ENCODE measurements at regions not wholly inside any gene's neighbourhood (a gene's known extent, or its start where the extent isn't known, plus 50 kb on each side); places are given as distances from the start of the nearest gene placed in this dataset.
"Not testable (repeated sequence)": the region's sequence is repeated elsewhere in the genome, so short reads cannot be mapped to it uniquely, and the experiment has no call there.

DNA sequence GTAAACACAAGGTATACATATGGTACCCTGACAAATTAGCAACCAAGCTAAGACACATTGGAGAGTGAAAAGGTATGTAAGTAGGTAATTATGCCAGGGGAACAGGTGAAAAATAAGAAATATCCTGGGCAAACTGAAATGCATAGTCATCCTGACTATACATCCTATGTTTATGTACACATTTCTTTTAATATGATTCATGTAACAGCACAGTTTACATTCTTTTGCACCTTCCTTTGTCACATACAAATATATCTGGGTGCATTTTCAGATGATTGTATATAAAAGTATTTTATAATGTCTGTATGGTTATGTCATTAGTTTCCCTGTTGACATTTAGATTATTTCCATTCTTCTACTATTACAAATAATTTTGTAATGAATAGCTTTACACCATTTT is 1146.9 kb downstream of the EFNA5 start:
- no peak for DNase-seq

DNA sequence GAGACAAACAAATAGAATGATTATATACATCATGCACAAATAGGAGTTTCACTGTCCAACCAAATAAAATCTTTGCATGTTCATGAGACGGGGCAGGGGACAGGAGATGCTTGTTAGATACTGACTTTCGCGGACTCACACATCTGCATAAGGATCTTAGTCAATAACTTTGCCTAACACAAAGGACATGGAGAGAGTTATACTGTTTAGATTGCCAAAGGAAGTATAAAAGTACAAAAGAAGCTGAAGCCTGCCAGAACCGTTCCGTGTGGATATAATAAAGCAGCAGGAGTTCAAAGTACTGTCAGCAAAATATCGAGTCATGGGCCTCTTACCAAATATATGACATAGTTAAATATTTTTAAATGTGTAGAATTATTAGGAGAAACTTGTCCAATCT is 1148.4 kb downstream of the EFNA5 start:
- no peak for DNase-seq

DNA sequence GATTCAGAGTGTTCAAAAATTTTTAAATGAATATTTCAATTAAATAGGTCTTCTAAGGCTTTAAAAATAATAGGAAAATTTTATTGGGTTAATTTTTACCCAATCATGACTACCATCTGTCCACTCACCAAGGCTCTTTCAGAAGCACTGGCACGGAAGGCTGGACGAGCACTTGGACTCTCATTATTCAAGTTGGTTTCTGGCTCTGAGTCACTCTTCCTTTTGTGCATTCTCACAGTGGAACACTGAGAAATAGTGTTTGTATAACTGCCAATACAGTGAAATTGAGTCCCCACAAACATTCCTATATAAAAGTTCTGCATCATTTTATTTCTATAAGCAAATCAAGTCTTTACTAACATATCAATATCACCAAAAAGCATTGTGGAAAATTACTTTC is 1149.0 kb downstream of the EFNA5 start:
- no peak for DNase-seq

DNA sequence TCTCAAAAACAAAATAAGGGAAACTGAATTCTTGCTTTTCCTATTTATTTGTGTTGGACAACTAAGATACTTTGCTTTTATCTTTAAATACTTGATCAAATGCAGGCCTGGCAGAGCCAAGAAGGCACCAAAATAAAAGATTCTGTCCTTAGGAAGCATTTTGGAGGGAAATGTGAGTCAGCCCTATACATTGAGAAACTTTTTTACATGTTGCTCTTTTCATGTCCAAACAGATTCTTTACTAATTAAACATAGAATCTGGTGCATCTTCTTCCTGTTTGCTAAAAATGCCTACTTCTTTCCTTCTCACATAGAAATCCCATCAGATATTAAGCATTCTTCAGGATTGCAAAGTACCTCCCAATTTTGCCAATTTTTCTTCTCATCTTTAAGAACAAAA is 1160.4 kb downstream of the EFNA5 start:
- no peak for DNase-seq

DNA sequence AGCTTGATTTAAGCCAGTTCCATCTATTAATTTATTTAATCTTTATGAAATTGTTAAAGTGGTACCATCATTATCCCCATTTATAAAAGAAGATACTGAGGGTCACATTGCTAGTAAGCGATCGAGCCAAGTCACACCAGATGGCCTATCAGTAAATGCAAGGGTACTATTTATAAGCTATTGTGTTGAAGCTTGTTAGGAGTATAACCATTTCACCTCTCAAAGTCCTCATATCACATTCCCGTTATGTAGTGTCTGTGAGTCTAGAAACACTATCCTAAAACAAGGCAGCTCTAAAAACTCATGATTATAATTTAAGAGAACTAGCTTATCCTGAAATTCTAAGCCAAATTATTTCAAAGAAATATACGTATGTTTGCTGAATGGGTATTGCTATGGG is 1161.8 kb downstream of the EFNA5 start:
- no peak for DNase-seq

DNA sequence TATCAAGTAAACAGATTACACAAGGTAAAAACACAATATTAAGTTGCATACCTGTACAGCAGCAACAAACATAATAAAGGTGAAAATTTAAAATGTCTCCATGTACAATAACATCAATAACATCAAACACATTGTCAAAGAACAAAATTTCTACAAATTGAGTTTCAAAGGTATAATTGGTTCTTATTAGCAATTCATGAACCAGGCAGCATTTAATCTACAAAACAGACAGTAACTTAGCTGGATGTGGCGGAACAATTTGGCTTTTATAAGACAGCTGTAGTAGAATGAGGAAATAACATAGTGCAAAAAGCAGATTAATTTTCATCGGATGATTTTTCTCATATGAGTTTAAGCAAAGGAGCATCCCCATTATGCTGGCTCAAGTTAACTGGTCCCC is 1176.8 kb downstream of the EFNA5 start:
- no peak for DNase-seq

DNA sequence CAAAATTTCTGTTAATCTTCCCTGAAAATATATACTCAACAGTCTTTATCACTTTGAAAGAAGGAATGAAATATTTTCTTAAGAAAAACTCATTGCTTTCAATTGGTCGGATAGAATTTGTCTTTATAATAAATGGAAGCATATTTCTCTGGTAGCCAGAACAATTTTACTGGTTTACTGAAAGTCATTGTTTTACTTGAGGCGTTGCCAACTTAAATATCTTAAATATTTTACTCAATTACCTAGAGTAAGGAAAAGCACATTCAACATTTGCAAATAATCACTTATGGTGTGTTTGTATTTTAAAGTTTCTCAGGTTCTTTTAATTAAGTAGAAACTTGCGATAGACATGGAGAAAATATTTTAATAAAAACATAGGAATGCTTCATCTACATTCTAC is 1181.7 kb downstream of the EFNA5 start:
- DNase-seq, result no peak

DNA sequence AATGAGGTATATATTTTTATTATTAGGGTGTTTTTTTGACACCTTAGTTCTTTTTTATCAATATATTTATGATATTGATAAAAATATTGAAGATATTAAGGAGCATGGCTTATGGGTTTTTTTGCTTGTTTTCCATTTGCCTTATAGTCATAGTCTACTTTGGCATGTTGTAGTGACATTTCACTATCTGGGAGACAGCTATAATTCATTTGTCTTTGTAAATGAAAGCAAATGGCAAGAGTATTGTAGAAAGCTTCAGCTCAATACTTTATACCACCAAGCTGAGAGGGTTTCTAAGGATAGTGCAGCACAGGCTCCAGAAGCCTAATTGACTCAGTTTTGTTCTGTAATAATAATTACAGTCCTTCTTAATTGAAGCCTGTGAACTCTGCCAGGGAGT is 1182.3 kb downstream of the EFNA5 start:
- DNase-seq, result no peak

DNA sequence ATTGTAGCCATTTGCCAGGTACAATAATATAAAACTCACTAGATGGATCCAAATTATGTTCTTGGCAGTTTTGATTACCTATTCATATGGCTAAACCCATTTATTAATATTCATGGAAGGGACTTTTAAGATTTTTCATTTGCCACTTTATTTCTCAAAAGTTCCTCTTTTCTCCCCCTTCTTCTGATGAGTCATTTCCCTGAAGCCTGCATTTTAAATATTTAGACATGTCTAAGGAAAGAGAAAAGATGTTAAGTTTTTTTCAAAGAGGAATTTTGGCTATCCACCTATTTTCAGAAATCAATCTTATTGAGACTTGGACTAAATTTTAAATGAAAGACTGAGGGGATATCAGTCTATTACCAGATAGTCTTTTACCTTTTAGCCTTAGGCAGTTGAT is 1189.4 kb downstream of the EFNA5 start:
- no peak for DNase-seq

DNA sequence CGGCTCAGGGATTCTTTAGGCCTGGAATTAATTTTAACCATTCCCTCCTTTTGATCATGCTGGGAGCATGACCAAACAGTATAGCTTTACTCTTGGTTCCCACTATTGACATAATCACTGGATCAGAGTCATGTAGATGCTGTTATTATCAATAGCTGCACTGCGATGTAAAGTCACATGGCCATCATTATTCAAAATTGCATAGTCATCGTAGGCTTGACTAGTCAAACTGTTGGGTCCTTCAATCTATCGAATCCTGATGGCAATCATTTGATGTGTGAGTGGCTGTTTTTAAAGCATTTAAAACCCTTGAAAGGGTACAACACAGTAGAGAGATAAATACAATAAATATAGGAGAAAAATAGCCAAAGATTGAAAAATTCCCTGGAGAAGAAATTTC is 1194.1 kb downstream of the EFNA5 start:
- DNase-seq, result no peak

DNA sequence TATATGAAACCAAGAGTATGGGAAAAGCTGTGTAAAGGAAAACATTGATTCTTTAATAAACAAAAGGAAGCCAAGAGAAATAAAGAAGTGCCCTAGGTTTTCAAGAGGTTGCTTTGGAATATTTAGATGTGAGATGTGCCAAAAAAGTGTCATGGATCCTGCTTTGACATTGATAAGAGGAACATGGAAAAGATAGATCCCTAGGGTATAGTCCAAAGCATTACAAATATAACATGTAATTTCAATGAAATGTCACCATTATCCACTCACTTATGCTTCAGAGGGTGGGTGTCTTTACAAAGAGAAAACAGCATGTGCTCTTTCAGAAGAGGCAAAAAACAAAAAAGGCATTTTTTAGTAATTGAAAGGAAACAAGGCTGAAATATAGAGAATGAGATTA is 1196.7 kb downstream of the EFNA5 start:
- no peak for DNase-seq

DNA sequence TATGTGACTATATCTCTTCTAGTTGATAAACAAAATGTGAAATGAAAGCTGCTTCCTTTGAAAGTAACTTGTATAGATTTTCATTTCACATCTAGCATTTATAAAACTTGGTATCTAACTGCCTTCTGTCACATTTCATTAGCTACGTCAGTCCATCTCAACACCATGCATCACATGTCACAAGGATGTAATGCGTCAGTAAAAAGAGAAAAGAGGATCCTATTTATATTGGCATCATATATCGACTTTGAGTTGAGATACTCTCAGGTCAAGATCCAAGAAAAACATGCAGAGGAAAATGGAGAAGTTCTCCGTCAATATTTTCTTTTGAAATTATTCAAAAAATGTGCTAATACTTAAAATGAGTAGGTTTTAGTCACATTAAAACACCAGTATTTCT is 1211.2 kb downstream of the EFNA5 start:
- no peak for DNase-seq

DNA sequence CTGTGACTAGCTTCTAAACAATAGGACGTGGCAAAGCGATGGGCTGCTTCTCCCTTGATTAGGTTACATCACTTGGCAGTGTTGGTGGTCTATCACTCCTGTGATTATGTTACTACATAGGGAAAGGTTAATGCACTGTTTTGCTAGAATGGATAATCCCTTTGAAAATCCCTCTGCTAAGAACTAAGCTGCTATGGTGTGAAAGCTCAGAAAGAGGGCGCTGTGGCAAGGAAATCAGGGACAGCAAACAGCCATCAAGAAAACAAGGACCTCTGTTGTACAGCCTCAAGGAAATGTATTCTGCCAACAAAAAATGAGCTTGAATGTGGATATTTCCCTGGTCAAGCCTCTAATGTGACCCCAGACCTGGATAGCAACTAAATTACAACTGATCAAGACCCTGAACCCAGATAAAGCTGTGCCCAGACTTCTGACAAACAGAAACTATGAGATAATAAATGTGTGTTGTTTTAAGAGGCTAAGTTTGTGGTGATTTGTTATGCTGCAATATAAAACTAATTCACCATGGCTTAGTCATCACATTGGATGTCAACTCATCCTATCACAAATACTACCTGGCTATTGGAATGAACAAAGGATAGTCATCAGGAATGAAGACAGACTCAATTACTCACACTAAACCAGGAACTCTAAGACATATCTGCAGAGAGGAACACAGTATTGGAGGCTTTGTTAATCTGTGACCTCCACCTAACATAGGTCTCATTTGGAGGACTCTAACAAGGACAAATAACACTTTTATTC is 1215.9 kb downstream of the EFNA5 start:
- no peak for DNase-seq

DNA sequence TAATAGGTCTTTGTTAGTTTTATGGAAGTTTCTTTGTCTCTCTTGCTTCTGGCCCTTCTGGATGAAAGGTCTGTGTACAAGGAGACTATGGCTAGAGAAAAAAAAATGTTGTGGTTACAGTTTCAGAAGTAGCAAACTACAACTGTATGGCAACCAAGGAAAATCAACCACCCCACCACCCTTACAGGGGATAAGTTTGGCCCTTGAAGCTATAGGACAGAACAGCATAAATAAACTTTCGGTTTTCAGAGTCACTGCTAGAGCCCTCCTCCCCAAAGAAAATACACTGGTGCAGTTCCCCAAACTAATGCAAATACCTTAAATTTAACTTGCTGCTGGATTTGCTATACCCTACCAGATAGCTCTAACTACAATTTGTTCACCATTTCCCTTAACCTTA is 1216.7 kb downstream of the EFNA5 start:
- DNase-seq, result no peak

DNA sequence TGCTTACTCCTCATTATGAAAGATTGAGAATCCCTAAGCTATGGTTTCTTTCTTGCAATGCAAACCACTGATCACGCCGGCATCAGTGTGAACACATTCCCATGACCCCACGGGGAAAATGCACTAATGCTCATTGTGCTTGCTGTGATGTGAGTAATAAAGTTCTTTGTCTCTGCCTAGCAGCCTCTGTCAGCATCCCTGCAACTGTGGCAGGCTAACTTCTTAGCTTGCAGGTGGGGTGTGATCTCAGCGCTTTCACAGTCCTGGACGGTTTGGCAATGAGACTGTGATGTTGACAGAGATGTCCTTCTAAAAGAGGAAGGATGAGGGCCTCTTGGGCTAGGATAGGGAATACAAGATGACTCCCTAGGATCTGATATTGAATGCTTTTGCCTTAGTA is 1218.7 kb downstream of the EFNA5 start:
- DNase-seq, result no peak

DNA sequence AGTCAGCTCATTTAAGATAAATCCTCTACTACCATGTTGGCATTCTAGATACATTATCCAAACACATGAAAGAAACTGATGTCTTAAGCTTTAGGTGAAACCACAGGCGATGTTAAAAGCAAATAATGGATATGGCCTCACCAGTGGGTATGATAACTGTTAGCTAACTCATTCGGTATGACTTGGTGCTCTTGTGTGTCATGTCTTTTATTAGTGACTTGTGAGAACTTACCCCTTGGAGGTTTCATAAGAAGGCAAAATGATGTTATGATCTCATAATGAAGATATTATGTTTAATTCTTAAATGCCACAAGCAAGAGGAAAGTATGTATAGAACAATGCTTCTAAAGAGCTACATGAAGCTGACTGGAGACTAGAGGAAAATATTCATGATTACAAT is 1227.0 kb downstream of the EFNA5 start:
- DNase-seq, result no peak

DNA sequence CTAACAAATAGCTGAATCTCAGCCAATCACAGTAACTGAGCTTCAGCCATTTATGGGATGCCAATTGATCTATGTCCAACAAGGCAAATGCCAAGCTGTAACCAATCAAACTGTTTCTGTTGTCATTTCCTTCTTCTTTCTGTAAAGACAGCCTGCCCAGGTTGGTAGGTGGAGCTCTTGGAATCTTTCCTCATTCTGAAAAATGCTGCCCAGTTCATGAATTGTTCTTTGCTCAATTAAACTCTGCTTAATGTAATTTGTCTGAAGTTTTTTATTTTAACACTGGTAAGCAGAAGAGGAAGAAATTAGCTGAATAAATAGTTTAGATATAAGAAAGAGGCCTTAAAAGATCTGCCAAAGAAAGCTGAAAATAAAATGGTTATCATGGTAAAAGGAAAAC is 1235.6 kb downstream of the EFNA5 start:
- DNase-seq, result no peak

DNA sequence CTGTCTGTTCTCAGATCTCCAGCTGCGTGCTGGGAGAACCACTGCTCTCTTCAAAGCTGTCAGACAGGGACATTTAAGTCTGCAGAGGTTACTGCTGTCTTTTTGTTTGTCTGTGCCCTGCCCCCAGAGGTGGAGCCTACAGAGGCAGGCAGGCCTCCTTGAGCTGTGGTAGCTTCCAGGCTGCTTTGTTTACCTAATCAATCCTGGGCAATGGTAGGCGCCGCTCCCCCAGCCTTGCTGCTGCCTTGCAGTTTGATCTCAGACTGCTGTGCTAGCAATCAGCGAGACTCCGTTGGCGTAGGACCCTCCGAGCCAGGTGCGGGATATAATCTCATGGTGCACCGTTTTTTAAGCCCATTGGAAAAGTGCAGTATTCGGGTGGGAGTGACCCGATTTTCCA is 1240.0 kb downstream of the EFNA5 start:
- DNase-seq, result not testable (repeated sequence)

DNA sequence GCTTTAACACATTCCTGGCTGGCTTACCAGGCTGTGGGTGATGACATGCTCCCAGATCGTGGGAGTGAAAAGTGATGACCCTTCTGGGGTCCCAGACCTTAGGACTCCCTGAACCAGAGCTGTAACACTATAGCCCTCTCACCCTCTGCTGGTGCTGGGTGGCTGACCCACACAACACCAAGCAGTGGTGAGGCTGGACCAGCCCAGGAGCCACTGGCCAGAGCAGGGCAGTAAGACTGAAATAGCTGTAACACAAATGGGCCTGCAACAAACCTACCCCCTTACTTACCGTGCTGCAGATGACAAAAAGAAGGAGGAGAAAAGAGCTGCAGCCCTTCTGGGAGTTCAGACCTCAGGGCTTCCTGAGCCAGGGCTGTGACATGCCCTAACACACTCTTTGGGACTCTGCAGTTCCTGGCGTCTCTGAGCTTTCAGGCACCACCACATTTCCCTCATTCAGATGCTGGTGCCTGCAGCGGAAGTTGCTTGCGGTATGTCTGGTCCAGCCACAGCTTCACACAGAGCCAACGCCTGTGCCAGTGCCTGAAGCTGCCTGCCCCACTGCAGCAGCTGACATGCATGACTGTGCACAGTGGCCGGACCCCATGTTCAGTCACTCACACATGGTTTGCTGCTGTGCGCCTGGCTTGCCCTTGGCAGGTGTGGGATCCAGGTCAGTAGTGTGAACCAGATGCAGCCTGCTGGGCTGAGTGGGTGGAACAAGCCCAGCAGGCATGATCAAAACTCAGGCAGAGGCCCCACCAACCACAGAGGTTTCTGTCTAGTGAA is 1247.4 kb downstream of the EFNA5 start:
- DNase-seq, result no peak

DNA sequence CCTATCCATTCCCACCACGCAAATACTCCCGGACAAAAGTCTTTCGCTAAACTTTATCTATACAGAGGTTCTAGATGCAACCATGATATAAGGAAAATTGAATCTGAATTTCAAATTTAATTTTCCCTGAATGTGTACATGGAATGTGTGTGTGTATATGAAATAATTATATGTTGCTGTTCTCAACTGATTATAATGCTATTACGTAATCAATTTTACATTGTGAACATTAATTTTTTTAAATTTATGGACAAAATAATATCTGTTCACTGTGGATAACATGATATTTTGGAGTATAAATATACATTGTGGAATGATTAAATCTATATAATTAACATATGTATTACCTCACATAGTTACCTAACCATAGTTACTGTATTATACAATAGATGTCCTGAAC is 1250.6 kb downstream of the EFNA5 start:
- DNase-seq, result no peak

DNA sequence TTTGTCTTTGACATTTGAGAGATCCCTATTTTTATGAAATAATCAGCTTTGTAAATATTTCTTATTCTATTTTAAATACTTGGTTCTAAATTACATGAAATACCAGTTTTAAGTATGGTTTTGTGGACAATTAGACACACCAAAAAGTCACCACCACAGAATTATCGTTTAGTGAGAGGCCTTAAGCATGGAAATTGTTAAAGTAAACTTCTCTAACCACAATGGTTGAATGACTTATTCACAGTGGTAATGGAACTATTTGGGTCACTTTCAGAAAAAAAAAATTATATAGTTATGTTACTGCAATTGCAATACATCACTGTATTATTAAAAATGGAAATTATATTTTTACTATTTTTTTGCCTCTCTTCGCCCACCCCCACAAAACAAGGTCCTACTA is 1252.5 kb downstream of the EFNA5 start:
- no peak for DNase-seq

DNA sequence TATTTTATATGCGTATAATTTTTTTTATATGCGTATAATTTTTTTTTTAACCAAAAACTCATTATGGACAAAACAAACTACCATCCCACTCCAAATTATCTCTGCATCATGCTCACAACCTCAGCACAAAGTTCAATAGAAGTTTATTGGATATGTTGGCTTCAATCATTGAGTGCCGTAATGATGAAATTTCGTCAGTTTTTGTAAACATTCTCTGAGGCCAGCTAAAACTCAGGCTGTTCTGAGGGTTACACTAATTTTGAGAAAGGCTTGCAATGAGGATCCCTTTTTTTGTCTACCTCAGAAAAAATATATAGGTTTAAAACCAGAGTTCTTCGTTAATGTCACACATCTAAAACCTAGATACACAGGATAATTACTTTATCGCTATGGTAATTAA is 1253.2 kb downstream of the EFNA5 start:
- no peak for DNase-seq

DNA sequence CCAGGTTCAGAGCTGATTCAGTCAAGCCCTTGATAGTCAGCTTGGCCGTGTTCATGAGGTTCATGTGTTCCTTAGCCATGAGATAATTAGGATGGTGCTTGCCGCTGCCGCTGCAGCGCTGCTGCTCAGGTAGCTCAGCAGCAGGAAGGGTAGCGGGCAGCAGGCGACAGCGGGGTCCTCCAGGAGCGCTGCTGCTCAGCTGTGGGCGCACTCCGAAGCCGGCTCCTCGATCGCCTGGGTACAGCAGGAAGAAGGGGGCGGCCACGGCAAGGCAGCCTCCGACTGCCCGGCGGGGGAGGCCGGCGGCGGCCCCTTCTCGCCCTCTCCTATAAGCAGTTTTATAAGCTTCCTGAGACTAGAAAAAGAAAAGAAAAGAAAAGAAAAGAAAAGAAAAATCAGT is 1253.6 kb downstream of the EFNA5 start:
- DNase-seq, result no peak

DNA sequence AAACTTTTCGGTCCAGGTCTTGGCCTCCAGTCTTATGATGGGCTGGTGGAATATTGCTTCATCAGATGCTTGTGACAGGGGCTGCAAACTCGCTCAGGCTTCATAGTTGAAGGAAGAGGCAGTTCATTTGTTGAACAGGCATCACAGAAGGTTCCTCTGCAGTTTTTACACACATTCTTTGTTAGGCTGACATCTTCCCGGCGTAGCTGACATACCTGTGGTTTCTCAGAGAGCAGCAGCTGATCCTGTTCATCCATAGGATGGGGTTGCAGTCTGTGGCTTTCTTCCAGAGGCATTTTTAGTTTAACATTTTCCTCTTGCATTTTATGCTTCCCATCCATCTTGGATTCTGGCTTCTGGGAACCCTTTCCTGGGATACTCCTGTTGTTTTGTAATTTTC is 1255.2 kb downstream of the EFNA5 start:
- no peak for DNase-seq

DNA sequence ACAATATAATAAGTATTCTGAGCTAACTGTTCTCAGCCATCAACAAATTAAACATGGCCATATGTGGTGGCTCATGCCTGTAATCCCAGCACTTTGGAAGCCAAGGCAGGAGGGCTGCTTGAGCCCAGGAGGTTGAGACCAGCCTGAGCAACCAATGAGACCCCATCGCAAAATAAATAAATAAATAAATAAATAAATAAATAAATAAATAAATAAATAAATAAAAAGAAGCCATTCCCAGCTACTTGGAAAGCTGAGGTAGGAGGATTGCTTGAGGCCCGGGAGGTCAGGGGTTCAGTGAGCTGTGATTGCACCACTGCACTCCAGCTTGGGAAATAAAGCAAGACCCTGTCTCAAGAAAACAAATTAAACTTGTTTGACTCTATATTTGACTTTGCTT is 1256.4 kb downstream of the EFNA5 start:
- no peak for DNase-seq

All from activated CD4-positive, CD25-positive, alpha-beta regulatory T cell treated with anti-CD3 and anti-CD28 coated beads, Interleukin-2, amount 50 U/mL, for 72 hours (primary cell).